ENCODE measurements at regions not wholly inside any gene's neighbourhood (a gene's known extent, or its start where the extent isn't known, plus 50 kb on each side); places are given as distances from the start of the nearest gene placed in this dataset.

DNA sequence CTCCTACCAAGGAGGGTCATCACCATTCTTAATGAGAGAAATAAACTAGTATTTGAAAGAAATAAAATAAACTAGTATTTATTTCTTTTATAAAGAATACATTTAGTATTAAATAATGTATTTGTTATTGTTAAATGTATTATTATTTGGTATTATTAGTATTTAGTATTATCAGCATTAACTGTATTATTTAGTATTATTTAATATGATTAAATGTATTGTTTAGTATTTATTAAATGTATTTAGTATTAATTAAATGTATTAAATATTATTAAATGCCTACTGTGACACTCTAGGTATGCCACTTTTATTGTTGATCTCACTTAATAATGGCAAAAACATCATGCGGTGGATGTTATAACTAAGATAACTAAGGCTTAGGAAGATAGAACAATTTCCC lies 353.6 kb upstream of the MAP2 start:
- H3K4me2 ChIP-seq (ENCODE audit: low read length) = no peak overlapping the region
- H3K4me3 ChIP-seq (ENCODE audit: low read depth, low read length) = no peak overlapping the region
- H3K27ac ChIP-seq = no peak overlapping the region
- no peaks in the 10 kb centered on the region for H3K36me3 ChIP-seq (ENCODE audit: control insufficient read depth, insufficient read depth, low read length)
- H3K27me3 ChIP-seq (ENCODE audit: control insufficient read depth, insufficient read depth, low read length) = no peaks in the 10 kb centered on the region
- no peaks in the 10 kb centered on the region for H3K4me1 ChIP-seq
- H3K79me2 ChIP-seq = no peaks in the 10 kb centered on the region
- H2AFZ ChIP-seq = no peak overlapping the region
- H3K9ac ChIP-seq = no peak overlapping the region
- TF ChIP-seq, protein P1, sequence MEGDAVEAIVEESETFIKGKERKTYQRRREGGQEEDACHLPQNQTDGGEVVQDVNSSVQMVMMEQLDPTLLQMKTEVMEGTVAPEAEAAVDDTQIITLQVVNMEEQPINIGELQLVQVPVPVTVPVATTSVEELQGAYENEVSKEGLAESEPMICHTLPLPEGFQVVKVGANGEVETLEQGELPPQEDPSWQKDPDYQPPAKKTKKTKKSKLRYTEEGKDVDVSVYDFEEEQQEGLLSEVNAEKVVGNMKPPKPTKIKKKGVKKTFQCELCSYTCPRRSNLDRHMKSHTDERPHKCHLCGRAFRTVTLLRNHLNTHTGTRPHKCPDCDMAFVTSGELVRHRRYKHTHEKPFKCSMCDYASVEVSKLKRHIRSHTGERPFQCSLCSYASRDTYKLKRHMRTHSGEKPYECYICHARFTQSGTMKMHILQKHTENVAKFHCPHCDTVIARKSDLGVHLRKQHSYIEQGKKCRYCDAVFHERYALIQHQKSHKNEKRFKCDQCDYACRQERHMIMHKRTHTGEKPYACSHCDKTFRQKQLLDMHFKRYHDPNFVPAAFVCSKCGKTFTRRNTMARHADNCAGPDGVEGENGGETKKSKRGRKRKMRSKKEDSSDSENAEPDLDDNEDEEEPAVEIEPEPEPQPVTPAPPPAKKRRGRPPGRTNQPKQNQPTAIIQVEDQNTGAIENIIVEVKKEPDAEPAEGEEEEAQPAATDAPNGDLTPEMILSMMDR (IDR thresholded peaks at IDR 0.05) = no peak
- no peaks in the 10 kb centered on the region for H3K9me3 ChIP-seq (ENCODE audit: control insufficient read depth, low read length)

DNA sequence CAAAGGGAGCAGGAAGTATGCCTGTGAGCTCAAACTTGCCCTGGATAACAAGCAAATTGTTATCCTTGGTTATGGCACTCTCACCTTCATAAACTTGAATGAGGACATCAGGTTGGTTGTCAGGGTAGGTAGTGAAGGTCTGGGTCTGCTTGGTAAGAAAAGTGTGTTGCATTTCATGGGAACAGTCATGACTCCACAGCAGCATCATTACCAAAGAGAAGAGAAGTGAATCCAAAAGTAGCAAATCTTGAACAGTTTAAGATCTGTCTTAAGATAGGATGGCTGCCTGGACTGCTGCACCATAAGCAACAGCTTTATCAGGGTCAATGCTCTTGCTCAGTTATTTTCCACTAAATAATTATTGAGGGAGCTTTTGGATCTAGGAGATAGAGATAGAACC lies 350.7 kb upstream of the MAP2 start:
- Histone ChIP-seq H3K27ac (no peak overlapping the region), H3K9me3 (ENCODE audit: control insufficient read depth, low read length) (no peaks in the 10 kb centered on the region), H3K4me3 (ENCODE audit: low read depth, low read length) (no peak overlapping the region), H2AFZ (no peak overlapping the region), H3K4me1 (no peaks in the 10 kb centered on the region), H3K9ac (no peak overlapping the region), H3K27me3 (ENCODE audit: control insufficient read depth, insufficient read depth, low read length) (no peaks in the 10 kb centered on the region), H3K79me2 (no peaks in the 10 kb centered on the region), H3K4me2 (ENCODE audit: low read length) (no peak overlapping the region), H3K36me3 (ENCODE audit: control insufficient read depth, insufficient read depth, low read length) (no peaks in the 10 kb centered on the region)
- TF ChIP-seq, protein P1 (IDR thresholded peaks at IDR 0.05) = no peak

DNA sequence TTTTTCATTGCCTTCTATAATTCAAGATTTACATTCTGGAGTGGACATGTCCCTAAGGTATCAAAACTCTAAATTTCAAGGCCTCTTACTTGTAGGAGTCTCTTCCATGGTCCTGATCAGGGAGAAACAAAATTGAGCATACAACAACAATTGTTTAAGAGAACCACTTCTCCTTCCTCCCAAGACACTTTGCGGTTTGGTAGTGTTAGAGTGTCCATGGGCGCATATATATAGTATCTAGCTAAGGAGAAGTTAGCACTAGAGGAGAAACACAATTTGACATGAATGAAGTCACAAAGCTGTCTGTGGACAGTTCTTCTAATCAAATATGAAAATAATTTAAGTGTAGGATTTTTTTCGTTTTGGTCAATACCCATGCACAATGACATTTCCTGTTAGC lies 349.1 kb upstream of the MAP2 start:
- no peaks in the 10 kb centered on the region for H3K79me2 ChIP-seq
- no peak overlapping the region for H2AFZ ChIP-seq
- no peak overlapping the region for H3K27ac ChIP-seq
- H3K27me3 ChIP-seq (ENCODE audit: control insufficient read depth, insufficient read depth, low read length) = no peaks in the 10 kb centered on the region
- no peak overlapping the region for H3K4me3 ChIP-seq (ENCODE audit: low read depth, low read length)
- no peak overlapping the region for H3K9ac ChIP-seq
- H3K4me2 ChIP-seq (ENCODE audit: low read length) = no peak overlapping the region
- no peaks in the 10 kb centered on the region for H3K4me1 ChIP-seq
- H3K36me3 ChIP-seq (ENCODE audit: control insufficient read depth, insufficient read depth, low read length) = no peaks in the 10 kb centered on the region
- H3K9me3 ChIP-seq (ENCODE audit: control insufficient read depth, low read length) = no peaks in the 10 kb centered on the region
- TF ChIP-seq, protein P1 (IDR thresholded peaks at IDR 0.05) = no peak

DNA sequence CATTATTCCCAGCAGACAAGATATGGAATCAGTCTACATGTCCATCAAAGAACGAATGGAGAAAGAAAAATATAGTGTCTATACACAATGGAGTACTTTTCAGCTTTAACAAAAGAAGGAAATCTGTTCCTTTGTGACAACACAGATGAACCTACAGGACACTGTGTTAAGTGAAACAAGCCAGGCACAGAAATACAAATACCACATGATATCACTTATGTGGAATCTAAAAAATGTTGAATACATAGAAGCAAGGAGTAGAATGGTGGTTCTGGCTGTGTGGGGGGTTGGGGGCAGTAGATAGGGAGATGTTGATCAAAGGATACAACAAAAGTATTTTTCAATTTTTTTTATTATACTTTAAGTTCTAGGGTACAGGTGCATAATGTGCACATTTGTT lies 347.7 kb upstream of the MAP2 start:
- H2AFZ ChIP-seq = no peak overlapping the region
- TF ChIP-seq, protein P1 (IDR thresholded peaks at IDR 0.05) = no peak
- H3K27ac ChIP-seq = no peak overlapping the region
- H3K9ac ChIP-seq = no peak overlapping the region
- H3K36me3 ChIP-seq (ENCODE audit: control insufficient read depth, insufficient read depth, low read length) = no peaks in the 10 kb centered on the region
- no peaks in the 10 kb centered on the region for H3K4me1 ChIP-seq
- H3K9me3 ChIP-seq (ENCODE audit: control insufficient read depth, low read length) = no peaks in the 10 kb centered on the region
- no peak overlapping the region for H3K4me2 ChIP-seq (ENCODE audit: low read length)
- H3K27me3 ChIP-seq (ENCODE audit: control insufficient read depth, insufficient read depth, low read length) = no peaks in the 10 kb centered on the region
- H3K4me3 ChIP-seq (ENCODE audit: low read depth, low read length) = no peak overlapping the region
- no peaks in the 10 kb centered on the region for H3K79me2 ChIP-seq

- Histone ChIP-seq H3K9ac (no peak overlapping the region), H3K36me3 (ENCODE audit: control insufficient read depth, insufficient read depth, low read length) (no peaks in the 10 kb centered on the region), H3K27ac (no peak overlapping the region), H3K4me2 (ENCODE audit: low read length) (no peak overlapping the region), H2AFZ (no peak overlapping the region), H3K9me3 (ENCODE audit: control insufficient read depth, low read length) (no peaks in the 10 kb centered on the region), H3K4me1 (no peaks in the 10 kb centered on the region), H3K27me3 (ENCODE audit: control insufficient read depth, insufficient read depth, low read length) (no peaks in the 10 kb centered on the region), H3K79me2 (no peaks in the 10 kb centered on the region), H3K4me3 (ENCODE audit: low read depth, low read length) (no peak overlapping the region)
- TF ChIP-seq, protein P1 (IDR thresholded peaks at IDR 0.05) = no peak
Measured at GRCh38 chr2:209086761-209087160, 337.1 kb upstream of the MAP2 start.
